Omental fat pad (tissue), 3 donors: ENCODE measurements at regions not wholly inside any gene's neighbourhood (a gene's known extent, or its start where the extent isn't known, plus 50 kb on each side); places are given as distances from the start of the nearest gene placed in this dataset.

Source experiments
- ATAC-seq: fragments of 150-250 bp; one replicate; pipeline ENCODE4 v1.9.1; 2016; ENCODE audit warnings: mild to moderate bottlenecking, moderate library complexity; ENCODE audit not compliant: low FRiP score
- DNase-seq: peaks from one replicate; pipeline ENCODE4 v3.0.0-alpha.2; 2019; ENCODE audit warnings: low spot score
- CTCF ChIP-seq, 3 donors: fragments of 450-650 bp; IDR thresholded peaks; one replicate each; pipeline ENCODE4 v1.5.1; 2016 to 2017; ENCODE audit warnings: antibody characterized with exemption in 3 of 3, mild to moderate bottlenecking in 3 of 3, moderate library complexity in 2 of 3

- no peak for TF ChIP-seq CTCF (IDR thresholded peaks at IDR 0.05)
- ATAC-seq (no peak), DNase-seq (no peak)
Measured at GRCh38 chr6:125471667-125472066, 169.9 kb upstream of the HDDC2 start.

GRCh38 chr6:125474061-125474460 lies 172.3 kb upstream of the HDDC2 start:
- DNase-seq = no peak
- TF ChIP-seq CTCF (IDR thresholded peaks at IDR 0.05) = no peak
- no peak for ATAC-seq

GRCh38 chr6:125477156-125477555 lies 175.4 kb upstream of the HDDC2 start:
- no peak for DNase-seq
- no peak for TF ChIP-seq CTCF (IDR thresholded peaks at IDR 0.05)

GRCh38 chr6:125477844-125478243 lies 176.1 kb upstream of the HDDC2 start:
- TF ChIP-seq CTCF (IDR thresholded peaks at IDR 0.05) = no peak
- no peak for DNase-seq
- no peak for ATAC-seq

More at GRCh38 chr6:125477156-125477555, 175.4 kb upstream of the HDDC2 start:
- no peak for ATAC-seq

- no peak for TF ChIP-seq CTCF (IDR thresholded peaks at IDR 0.05)
- ATAC-seq = no peak
- DNase-seq = no peak
Measured at GRCh38 chr6:125480146-125480545, 178.4 kb upstream of the HDDC2 start.

- DNase-seq (no peak), ATAC-seq (no peak)
- no peak for TF ChIP-seq CTCF (IDR thresholded peaks at IDR 0.05)
Measured at GRCh38 chr6:125480571-125480970, 178.8 kb upstream of the HDDC2 start.

- no peak for ATAC-seq
- no peak for DNase-seq
- no peak for TF ChIP-seq CTCF (IDR thresholded peaks at IDR 0.05)
Measured at GRCh38 chr6:125481056-125481455, 179.3 kb upstream of the HDDC2 start.
